DMS114 treated with DMSO at 0.1 percent for 48 hours (cell line): ENCODE measurements at regions not wholly inside any gene's neighbourhood (a gene's known extent, or its start where the extent isn't known, plus 50 kb on each side); places are given as distances from the start of the nearest gene placed in this dataset.

Experiments
- DNase-seq: peaks from one replicate; lab custom pipeline; 2025; ENCODE audit not compliant: unreplicated experiment; lab: John Stamatoyannopoulos, UW

DNA sequence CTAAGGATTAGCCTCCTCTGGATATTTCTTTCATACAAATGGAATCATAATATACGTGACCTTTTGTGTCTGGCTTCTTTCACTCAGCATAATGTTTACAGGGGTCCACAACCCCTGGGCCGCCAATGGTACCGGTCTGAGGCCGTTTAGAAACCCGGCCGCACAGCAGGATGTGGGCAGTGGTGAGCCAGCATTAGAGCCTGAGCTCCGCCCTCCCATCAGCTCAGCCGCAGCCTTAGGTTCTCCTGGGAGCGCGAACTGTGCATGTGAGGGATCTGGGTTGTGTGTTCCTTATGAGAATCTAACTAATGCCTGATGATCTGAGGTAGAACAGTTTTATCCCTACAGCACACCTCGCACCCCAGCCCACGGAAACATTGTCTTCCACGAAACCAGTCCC, 229.7 kb downstream of the ICE1 start:
- DNase-seq: no peak

DNA sequence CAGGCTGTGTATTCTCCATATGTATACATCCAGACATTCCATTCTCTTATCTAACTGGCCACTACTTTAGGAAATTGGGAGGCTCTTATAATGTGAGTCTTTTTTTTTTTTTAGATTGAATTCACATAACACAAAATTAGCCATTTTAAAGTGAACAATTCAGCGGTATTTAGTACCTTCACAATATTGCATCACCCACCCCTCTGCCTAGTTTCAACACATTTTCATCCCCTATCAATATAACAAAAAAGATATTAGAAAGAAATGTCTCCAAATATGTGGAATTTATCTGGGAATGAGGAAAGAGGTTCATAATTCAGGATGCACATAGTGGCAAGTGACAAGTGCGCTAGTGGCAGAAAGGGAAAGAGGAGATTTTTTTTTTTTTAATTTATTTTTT, 228.5 kb downstream of the ICE1 start:
- DNase-seq: no peak

DNA sequence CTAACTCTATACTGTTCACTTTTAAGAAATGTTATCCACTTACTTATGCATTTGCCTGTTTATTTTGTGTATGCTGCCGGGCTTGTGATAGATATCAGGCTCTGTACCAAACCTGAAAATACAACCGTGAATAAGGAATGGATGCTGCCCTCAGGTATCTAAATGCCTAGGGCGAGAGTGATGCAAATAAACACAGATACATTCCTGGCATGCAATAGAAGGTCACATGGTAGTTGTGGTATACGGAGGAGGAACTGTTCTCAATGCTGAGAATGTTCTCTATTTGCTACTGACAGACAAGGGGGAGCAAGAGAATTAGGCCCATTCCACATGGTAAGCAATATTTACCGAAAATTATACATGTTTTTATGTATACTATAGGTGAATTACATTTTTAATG, 227.8 kb downstream of the ICE1 start:
- no peak for DNase-seq

DNA sequence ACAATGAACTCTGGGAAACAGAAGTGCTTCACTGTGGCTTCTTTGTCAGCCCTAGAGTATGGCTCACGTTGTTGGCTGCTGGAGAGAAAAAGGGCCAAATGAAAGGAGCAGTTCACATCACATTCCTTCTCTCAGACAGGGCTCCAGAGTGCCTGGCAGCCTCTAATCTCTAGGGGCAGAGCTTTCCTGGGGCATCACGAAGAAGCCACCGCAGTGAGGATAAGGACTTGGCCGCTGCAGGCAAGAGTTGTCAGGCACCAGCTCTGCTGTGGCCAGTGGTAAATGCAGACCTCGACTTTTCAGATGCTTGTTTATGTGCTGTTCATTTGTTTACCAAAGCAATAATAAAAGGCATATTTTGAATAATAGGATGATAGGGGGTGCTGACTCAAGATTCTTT, 227.2 kb downstream of the ICE1 start:
- DNase-seq: no peak

DNA sequence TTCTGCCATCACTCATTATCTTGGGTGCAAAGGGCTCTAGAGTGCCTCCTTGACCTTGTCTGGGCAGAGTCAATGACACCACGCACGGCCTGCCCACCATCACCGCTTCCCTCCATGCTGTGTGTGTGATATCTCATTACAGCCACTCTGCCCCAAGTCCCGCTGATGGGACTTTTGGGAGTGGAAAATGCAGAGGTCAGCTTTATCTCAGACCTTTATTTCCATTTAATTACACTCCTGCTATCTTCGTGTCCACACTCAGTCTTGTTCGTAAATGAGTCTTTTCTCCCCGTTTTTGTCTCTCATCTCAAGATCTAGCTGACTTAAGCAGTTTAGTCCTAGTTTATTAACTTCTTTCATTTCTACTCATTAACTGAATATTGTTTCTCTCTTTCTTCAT, 226.2 kb downstream of the ICE1 start:
- DNase-seq: no peak

DNA sequence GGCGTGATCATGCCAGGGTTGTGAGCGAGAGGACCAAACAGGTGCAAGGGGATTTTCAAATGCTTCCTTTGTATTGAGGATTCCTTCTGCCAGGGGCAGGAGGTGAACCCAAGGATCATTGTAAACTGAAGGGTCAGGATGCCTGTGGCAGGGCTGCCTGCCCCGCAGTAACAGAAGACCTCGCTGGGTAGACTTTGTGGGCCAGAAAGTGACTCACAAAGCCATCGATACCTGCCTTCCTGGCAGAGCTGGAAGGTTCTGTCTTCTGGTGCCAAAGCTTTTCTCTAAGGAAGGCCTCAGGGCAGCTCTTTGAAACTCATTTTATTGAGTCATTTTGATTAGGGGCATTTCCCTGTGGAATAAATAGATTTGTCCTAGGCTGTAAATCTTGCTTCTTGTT, 223.4 kb downstream of the ICE1 start:
- no peak for DNase-seq

DNA sequence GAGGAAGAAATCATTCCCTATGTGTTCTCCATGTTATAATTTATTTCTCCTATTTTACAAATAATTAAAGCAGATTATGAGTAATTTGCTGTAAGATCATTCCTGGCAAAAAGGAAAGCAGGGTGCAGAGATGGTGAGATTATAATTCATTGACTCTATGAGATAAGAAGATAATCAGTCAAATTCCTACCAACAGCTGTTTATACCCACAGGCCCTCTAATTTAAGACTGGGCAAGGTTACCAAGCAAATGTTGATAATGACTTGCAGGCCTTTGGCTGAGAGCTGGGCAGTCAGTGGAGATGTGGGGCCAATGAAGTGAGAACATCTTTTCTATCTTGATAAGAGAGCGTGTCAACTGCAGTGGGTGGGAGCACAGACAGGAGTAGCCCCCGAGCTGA, 222.7 kb downstream of the ICE1 start:
- DNase-seq: no peak

DNA sequence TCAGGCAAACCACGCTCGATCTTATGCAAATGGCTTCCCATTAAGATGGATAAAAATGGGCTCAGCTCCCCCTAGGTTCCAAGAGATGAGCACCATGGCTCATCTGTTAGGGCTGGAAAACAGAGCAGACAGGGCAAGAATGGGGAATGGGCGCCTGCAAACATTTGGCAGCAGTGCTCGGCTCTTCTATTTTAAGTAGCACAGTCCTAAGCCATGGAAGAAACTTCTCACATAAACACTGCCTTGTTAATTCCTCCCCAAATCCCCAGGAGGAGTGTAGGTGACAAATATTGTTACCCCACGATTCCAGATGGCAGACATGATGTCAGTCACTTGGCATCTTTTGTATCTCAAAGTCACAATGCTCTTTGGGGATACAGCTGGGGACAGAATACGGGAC, 221.8 kb downstream of the ICE1 start:
- no peak for DNase-seq

DNA sequence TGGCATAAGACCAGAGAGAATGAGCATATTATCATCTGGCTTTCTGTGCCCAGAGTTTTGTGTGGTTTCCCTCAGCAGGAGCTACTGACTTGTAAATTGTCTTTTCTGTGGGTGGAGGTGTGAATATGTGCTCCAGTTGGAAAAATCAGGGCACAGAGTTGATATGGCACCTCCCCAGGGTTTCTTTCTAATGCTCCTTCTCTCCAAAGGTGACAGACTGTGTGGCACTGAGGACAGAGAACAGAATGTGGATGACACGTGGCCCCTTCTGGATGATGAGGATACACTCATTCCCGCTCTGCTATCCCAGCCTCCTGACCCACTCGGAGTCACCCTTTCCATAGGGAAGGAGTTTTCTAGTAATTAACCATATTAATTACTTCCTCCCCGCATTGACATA, 221.0 kb downstream of the ICE1 start:
- DNase-seq: no peak

DNA sequence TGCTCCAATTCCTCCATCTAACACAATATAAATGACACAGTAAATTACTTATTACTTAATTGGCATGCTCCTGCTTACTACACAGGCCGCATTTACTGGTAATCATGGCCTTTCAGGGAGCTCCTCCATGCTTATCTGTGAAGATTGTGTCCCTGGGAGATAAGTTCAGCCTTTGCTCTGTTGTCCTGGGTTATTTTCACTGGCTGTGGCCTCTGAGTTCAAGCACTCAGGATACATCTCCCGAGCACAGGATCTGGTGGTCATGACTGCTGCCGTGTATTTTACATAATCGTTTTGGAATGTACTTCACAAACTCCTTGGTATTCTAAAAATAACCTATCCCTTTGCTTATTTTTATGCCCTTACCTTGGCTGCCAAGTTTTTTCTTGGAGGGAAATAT, 215.7 kb downstream of the ICE1 start:
- DNase-seq: no peak

DNA sequence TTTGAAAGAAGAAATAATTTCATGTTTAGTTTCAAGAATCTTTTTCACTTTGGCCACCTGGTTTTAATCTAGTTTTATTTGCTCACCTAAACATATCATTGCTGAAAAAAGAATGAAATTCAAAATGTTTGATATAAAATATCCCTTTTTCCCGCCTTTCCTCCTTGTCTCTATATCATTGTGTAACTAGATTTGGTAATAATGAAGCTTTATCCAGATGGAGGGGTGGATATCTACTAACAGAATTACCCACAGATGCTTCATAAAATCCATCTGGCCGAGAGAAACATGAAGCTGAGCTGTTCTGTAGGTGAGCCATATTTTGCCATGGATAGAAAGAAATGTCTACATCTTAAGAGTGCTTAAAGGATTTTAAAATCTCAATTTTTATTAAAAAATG, 214.7 kb downstream of the ICE1 start:
- DNase-seq: no peak

DNA sequence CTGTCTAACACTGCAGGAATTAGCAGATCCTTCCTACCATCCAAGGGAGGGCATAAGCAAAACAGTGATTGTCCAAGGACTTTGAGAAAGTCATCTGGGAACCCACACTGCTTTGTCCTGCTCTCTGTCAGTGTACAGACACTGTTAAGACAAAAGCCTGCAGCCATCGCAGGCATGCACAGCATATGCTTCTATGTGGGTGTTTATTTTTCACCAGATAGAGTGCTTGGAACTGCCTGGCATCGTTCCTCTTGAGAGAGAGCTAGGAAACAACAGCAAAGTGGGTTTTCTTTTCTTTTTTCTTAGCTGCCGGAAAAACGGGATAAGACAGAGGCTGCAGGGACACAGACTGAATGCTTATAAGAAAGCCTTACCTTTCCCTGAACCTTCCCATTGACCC, 212.3 kb downstream of the ICE1 start:
- no peak for DNase-seq

DNA sequence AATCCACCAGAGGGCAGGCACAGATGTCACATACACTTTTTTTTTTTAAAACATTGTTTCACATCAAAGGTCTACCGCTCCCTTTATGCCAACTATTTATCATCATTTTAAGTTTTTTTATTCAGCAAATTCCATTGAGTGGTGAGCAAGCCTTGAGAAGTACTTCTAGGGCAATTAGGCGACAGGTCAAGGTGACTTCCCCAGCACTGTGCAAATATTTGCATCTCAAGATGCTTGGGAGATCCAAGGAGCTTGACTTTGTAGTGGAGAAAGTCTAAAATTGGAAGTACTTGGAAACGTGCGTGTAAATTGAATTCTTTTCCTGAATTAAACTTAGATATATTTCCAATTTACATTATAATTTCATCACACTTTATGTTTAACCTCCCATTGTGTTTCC, 211.1 kb downstream of the ICE1 start:
- no peak for DNase-seq

DNA sequence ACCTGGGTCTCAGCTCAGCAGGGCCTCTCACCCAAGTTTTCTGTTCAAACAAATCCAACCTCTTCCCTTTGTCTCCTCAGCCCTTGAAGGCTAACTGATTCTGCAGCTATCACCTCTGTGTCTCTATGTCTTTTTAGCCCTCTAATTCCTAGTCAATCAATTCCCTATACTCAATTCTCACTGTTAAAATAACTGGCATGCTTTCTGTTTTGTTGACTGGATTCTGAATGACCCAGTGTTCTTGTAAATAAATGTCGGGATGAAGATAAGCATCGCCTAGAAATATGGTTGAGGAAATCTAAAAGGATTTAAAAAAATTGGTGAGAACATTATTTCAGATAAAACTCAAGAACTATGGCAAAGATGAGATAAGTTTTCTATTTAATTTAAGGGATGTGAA, 210.2 kb downstream of the ICE1 start:
- DNase-seq: no peak

DNA sequence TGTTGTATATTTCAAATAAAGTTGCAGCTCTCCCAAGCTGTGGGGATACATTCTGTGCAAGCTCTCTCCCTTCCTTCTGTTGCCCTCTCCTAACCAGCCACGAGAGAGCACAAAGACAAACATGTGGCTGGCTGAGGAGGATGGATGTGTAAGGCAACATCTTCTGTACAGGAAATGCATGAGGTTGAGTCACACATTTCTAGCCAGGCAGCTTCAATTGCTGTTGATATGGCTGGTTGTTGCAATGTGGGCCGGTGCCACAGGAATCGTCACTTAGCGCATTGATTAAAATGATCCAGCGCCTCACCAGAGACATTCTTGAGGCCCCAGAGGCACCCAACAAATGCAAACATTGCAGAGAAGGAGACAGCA, 207.1 kb downstream of the ICE1 start:
- DNase-seq: no peak

DNA sequence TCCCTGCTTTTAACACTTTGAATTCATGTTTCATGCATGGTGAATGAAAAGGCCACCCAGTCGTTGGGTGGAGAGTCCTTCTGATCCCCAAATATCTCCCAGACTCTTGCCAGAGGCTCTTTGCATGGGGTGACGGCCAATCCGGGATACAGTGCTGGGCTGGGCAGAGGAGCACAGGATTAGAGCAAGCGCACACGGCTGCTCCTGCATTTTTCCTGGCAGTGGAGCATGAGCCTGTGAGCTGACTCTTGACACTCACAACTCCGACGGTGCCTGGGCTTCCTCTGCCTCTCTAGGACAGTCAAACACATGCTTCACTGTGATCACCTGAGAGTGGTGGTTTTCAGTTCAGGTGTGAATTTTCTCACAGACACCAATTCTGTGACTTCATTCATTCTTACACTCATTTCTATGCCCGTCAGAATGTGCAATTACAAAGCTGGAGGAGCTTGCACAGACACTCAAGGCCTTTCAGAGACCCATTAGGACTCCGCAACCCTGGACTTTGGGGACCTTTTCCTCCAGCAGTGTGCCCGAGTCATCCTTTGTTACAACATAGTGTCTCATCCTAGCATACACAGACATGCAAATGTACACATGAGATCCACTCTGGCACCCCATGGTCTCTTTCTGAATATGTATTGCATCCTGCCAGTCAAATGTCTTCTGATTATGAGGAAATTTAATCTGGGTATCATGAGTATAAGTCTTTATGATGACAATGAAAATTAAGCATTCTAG, 206.6 kb downstream of the ICE1 start:
- DNase-seq: no peak

DNA sequence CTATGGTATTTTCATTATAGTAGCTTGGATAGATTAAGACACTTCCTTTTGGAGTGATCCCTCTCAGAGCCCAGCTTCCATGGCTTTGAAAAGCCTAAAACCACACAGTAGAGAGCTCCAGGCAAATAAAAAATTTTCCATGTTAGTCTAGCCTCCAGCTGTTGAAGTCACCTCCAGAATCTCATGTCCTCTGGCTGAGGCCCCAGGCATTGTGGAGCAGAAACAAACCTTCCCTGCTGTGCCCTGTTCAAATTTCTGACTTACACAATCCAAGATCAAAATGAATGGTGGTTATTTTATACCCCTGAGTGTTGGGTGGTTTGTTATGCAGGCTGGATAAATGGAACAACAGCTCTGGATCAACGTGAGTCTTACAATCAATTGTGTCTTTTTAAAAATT, 203.9 kb downstream of the ICE1 start:
- DNase-seq: no peak

DNA sequence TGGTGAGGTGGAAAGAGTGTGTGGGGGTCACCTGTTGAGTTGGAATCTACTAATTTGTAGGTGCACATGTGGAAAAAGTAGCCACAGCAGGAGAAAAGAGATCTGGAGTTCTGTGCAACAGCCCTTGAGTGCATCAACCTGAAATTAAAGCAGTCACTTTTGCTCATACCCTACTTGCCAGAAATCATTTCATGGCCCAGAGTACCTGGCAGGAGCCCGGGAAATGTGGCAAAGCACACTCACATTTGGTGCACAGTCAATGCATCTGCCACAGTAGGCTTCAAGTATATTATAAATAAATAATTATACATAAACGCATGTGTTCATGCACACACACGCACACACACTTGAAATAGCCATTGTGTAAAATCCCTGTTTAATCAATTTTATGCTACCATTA, 203.0 kb downstream of the ICE1 start:
- DNase-seq: no peak

DNA sequence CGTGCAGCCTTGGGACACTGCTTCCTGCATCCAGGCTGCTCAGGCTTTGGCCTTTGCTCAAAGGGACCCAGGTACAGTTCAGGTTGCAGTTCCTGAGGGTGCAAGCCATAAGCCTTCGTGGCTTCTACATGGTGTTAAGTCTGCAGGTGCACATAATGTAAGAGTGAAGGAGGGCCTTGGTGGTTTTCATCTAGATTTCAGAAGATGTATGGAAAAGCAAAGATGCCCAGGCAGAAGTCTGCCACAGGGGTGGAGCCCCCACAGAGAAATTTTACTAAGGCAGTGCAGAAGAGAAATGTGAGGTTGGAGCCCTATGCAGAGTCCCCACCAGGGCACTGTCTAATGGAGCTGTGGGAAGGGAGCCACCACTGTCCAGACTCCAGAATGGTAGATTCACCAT, 200.9 kb downstream of the ICE1 start:
- no peak for DNase-seq

DNA sequence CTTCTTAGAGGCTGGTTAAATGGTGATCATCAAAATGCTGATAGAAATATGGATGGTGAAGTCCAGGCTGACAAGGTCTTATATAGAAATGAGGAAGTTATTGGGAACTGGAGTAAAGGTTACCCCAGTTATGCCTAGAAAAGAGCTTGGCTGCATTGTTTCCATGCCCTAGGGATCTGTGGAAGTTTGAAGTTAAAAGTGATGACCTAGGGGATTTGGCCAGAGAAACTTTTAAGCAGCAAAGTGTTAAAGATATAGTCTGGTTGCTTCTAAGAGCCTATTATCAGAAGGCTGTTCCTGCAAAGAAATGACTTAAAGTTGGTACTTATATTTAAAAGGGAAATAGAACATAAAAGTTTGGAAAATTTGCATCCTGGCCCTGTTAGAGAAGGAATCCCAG, 200.3 kb downstream of the ICE1 start:
- DNase-seq: no peak

DNA sequence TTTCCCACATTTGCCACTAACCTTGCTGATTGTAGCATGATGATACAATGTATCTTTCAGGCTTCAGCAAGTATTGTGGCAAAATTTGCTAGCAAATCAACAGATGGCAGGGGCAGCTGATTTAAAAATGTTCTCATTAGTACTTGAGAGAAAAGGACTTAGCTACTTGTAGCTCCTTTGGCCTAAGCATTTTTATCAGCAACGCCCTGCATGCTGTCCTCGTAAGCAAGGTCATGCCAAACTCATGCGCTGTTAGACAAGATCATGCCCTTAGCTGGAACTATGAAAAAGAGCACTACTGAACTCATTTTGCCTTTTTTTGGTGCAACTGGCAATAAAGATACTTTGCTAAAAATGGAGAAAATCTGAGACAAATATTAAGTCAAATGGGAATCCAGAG, 197.1 kb downstream of the ICE1 start:
- DNase-seq: no peak

DNA sequence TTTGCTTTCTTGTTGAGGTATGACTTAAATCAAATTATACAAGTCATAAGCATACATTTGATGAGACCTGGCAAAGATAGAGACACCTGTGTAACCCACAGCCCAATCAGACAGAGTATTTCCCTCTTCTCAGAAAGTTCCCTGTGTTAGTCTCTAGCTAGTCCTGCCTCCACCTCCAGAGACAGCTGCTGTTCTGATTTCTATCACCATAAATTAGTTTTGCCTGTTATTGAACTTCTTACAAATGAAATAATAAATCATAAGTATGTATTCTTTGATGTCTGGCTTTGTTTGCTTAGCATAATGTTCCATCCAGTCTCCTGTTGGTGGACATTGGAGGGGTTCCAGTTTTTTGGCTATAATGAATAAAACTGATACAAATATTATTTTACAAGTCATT, 194.5 kb downstream of the ICE1 start:
- no peak for DNase-seq

DNA sequence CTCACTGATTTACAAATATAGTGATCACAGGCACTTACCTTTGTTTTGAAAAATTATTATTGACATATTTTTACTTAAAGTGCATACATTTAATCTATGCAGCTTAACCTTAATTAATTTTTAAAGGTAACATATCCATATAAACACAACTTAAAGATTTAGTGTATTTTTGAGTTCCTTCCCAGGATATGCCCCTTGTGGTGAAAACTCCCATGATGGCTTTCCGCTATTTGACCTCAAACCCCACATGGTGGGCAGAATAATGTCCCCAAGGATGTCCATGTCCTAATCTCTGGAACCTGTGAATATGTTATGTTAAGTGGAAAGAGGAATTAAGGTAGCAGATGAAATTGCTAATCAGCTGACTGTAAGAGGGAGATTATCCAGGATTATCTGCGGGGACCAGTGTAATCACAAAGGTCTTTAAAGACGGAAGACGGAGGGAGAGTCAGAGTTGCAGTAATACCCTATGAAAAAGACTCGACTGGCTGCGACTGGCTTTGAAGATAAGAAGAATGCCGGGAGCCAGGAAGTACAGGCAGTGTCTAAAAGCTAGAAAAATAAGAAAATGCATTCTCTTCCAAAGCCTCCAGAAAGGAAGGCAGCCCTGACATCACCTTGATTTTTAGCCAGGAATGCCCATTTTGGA, 193.9 kb downstream of the ICE1 start:
- no peak for DNase-seq
